Keratinocyte (primary cell): ENCODE measurements at regions not wholly inside any gene's neighbourhood (a gene's known extent, or its start where the extent isn't known, plus 50 kb on each side); places are given as distances from the start of the nearest gene placed in this dataset.

Experiments
- EZH2 ChIP-seq: IDR thresholded peaks from one replicate; pipeline ENCODE4 v1.6.1; 2012; ENCODE audit warnings: inconsistent platforms, mild to moderate bottlenecking, low read length, moderate library complexity
- TF ChIP-seq, protein P1 (sequence below), 3 experiments: IDR thresholded peaks in 1 of 3; conservative IDR thresholded peaks in 1 of 3; optimal IDR thresholded peaks in 1 of 3; 2 replicates in 2 of 3; 3 replicates in 1 of 3; pipeline versions ENCODE3 to v1.5.1; 2011; ENCODE audit warnings: low read length in 3 of 3, mild to moderate bottlenecking in 3 of 3, moderate library complexity in 2 of 3, control low read depth in 1 of 3, inconsistent platforms in 1 of 3; ENCODE audit not compliant: insufficient read depth in 2 of 3; ENCODE audit errors: extremely low read depth in 1 of 3

DNA sequence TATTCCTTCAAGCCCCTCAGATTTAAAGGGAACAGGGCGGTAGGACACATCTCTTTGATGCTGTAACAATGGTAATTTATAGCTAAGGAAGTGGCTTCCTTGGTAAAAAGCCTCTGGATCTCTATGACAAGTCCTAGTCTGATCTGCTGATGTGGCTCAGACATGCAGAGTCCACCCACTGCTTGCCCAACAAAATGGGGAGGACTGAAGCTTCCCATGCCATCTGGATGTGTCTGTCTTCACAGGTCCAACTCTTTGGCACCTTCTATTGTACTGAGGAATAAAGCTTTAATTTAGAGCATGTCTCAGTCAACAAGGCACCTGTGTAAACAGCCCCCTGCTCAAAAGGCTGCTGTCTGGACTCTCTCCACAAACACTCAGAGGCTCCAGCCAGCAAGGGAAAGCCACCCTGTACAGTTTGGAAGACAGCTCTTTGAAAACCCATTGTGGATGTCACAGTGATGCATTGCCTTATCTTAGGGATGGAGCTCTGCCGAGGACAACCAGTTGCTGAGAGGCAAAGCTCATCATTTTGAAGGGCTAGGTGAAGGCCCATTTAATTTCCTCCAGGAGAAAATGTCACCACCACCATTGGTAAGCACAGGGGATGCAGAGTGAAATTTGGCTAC, 348.6 kb upstream of the GRM7 start:
- TF ChIP-seq, protein P1, sequence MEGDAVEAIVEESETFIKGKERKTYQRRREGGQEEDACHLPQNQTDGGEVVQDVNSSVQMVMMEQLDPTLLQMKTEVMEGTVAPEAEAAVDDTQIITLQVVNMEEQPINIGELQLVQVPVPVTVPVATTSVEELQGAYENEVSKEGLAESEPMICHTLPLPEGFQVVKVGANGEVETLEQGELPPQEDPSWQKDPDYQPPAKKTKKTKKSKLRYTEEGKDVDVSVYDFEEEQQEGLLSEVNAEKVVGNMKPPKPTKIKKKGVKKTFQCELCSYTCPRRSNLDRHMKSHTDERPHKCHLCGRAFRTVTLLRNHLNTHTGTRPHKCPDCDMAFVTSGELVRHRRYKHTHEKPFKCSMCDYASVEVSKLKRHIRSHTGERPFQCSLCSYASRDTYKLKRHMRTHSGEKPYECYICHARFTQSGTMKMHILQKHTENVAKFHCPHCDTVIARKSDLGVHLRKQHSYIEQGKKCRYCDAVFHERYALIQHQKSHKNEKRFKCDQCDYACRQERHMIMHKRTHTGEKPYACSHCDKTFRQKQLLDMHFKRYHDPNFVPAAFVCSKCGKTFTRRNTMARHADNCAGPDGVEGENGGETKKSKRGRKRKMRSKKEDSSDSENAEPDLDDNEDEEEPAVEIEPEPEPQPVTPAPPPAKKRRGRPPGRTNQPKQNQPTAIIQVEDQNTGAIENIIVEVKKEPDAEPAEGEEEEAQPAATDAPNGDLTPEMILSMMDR (optimal IDR thresholded peaks at IDR 0.05 in 1 of 3, IDR thresholded peaks at IDR 0.05 in 1 of 3, conservative IDR thresholded peaks at IDR 0.05 in 1 of 3; ENCODE audit: extremely low read depth in 1 of 3, insufficient read depth in 2 of 3, low read length in 3 of 3): no peak
- no peak for TF ChIP-seq EZH2
